ENCODE measurements at regions not wholly inside any gene's neighbourhood (a gene's known extent, or its start where the extent isn't known, plus 50 kb on each side); places are given as distances from the start of the nearest gene placed in this dataset.
"Not testable (repeated sequence)": the region's sequence is repeated elsewhere in the genome, so short reads cannot be mapped to it uniquely, and the experiment has no call there.

DNA sequence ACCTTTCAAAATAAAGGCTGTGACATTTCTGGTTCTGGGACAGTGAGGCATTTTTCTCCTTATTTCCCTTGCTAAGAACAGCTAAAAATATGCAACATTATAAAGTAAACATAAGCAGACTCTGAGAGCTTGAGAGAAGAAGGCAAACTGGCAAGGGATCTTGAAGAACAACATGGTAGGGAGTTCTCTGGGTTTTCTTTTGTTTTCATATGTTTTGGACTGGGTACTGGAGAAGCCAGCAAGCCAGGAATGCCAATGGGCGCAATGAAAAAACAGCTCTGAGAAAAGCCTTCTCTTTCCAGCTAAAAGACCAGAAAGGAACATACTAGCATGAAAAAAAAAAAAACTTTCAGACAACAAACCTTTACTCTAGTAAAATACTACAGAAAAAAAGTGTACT is 351.4 kb upstream of the HS6ST1 start:
- Mint-ChIP-seq H3K4me3 (no peak overlapping the region), H3K36me3 (ENCODE audit: low read depth) (no peaks in the 10 kb centered on the region)

DNA sequence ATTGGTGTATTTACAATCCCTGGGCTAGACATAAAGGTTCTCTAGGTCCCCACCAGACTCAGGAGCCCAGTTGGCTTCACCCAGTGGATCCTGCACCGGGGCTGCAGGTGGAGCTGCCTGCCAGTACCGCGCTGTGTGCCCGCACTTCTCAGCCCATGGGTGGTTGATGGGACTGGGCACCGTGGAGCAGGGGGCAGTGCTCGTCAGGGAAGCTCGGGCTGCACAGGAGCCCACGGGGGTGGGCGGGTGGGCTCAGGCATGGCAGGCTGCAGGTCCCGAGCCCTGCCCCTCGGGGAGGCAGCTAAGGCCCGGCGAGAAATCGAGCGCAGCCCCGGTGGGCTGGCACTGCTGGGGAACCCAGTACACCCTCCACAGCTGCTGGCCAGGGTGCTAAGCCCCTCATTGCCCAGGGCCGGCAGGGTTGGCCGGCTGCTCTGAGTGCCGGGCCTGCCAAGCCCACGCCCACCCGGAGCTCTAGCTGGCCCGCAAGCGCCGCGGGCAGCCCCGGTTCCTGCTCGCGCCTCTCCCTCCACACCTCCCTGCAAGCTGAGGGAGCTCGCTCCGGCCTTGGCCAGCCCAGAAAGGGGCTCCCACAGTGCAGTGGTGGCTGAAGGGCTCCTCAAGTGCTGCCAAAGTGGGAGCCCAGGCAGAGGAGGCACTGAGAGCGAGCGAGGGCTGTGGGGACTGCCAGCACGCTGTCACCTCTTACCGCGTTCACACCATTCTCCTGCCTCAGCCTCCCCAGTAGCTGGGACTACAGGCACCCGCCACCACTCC is 353.5 kb upstream of the HS6ST1 start:
- not testable (repeated sequence) for H3K27ac Mint-ChIP-seq; H3K4me3 Mint-ChIP-seq; H3K4me1 Mint-ChIP-seq (ENCODE audit: low read depth); H3K36me3 Mint-ChIP-seq (ENCODE audit: low read depth); DNase-seq; H3K27me3 Mint-ChIP-seq; H3K9me3 Mint-ChIP-seq

More for the DNA sequence above, 351.4 kb upstream of the HS6ST1 start:
- no peaks in the 10 kb centered on the region for H3K9me3 Mint-ChIP-seq
- no peaks in the 10 kb centered on the region for H3K4me1 Mint-ChIP-seq (ENCODE audit: low read depth)
- H3K27me3 Mint-ChIP-seq = peaks cover 18% of the 10 kb centered on the region
- H3K27ac Mint-ChIP-seq = no peak overlapping the region
- no peak for DNase-seq

GRCh38 chr2:128679680-128680079 is 361.0 kb upstream of the HS6ST1 start:
- H3K9me3 Mint-ChIP-seq; H3K27me3 Mint-ChIP-seq; H3K36me3 Mint-ChIP-seq (ENCODE audit: low read depth); H3K4me3 Mint-ChIP-seq; DNase-seq; H3K27ac Mint-ChIP-seq; H3K4me1 Mint-ChIP-seq (ENCODE audit: low read depth): not testable (repeated sequence)

GRCh38 chr2:128681507-128681906 is 362.8 kb upstream of the HS6ST1 start:
- no peaks in the 10 kb centered on the region for H3K36me3 Mint-ChIP-seq (ENCODE audit: low read depth)

GRCh38 chr2:128682266-128682665 is 363.6 kb upstream of the HS6ST1 start:
- Mint-ChIP-seq H3K36me3 (ENCODE audit: low read depth) (no peaks in the 10 kb centered on the region), H3K4me3 (no peak overlapping the region), H3K9me3 (no peaks in the 10 kb centered on the region), H3K27ac (no peak overlapping the region), H3K4me1 (ENCODE audit: low read depth) (no peaks in the 10 kb centered on the region), H3K27me3 (no peaks in the 10 kb centered on the region)
- no peak for DNase-seq

More at GRCh38 chr2:128681507-128681906, 362.8 kb upstream of the HS6ST1 start:
- H3K9me3 Mint-ChIP-seq = no peaks in the 10 kb centered on the region
- H3K27ac Mint-ChIP-seq = no peak overlapping the region
- DNase-seq = no peak
- no peaks in the 10 kb centered on the region for H3K4me1 Mint-ChIP-seq (ENCODE audit: low read depth)
- no peaks in the 10 kb centered on the region for H3K27me3 Mint-ChIP-seq
- H3K4me3 Mint-ChIP-seq = no peak overlapping the region

DNA sequence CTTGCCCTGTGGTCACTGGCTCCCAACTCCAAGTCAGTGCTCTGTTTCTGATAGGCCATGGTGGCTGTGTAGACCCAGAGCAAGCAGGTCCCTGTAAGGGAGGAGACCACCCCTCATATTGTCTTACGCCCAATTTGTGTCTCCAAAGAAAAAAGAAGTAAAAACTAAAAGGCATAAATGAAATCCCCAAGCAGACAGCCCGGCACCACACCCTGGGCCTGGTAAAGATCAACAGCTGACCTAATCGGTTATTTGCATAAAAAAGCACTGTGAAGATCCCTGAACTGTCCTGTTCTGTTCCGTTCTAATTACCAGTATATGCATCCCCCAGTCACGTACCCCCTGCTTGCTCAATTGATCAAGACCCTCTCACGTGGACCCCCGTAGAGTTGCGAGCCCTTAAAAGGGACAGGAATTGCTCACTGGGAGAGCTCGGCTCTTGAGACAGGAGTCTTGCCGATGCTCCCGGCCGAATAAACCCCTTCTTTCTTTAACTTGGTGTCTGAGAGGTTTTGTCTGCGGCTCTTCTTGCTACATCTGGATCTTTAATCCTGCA is 364.1 kb upstream of the HS6ST1 start:
- DNase-seq = no peak
- no peaks in the 10 kb centered on the region for H3K36me3 Mint-ChIP-seq (ENCODE audit: low read depth)
- H3K27ac Mint-ChIP-seq = no peak overlapping the region
- H3K4me3 Mint-ChIP-seq = no peak overlapping the region
- no peaks in the 10 kb centered on the region for H3K4me1 Mint-ChIP-seq (ENCODE audit: low read depth)
- H3K27me3 Mint-ChIP-seq = no peaks in the 10 kb centered on the region
- H3K9me3 Mint-ChIP-seq = no peaks in the 10 kb centered on the region

- H3K4me3 Mint-ChIP-seq = no peak overlapping the region
- no peaks in the 10 kb centered on the region for H3K4me1 Mint-ChIP-seq (ENCODE audit: low read depth)
Measured at GRCh38 chr2:128684523-128684922, 365.9 kb upstream of the HS6ST1 start.

DNA sequence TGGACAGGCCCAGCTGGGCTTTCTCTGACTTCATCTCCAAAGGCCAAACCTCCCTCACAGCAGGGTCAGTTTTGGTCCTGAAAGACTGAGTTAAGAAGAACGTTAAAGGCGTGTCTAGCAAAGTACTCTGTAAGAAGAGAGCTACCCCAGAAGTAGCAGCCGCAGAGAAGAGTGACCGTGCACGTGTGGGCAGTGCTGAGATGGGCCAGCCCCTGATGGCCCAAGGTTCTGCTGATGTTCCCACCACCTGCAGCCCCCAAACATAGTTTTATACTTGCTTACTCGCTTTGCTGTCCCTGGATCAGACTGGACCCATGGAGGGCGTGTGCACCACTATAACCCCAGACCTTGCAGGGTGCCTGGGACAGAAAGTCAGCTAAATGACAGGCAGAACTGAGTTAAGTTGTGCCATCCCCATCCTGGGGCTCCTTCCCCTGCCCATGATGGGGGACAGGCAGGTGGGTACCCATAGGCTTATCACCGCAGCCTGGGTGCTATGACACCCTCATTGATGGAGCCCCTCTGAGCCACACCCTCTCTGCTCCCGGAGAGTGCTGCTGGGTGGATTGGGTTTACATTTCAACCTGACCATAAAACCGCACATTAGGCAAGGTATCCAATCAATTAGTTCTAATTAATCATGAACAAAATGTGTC is 367.3 kb upstream of the HS6ST1 start:
- H3K27me3 Mint-ChIP-seq = no peaks in the 10 kb centered on the region
- H3K4me3 Mint-ChIP-seq = no peak overlapping the region
- DNase-seq = no peak
- H3K36me3 Mint-ChIP-seq (ENCODE audit: low read depth) = no peaks in the 10 kb centered on the region
- no peaks in the 10 kb centered on the region for H3K9me3 Mint-ChIP-seq
- no peak overlapping the region for H3K27ac Mint-ChIP-seq
- H3K4me1 Mint-ChIP-seq (ENCODE audit: low read depth) = no peaks in the 10 kb centered on the region

More at GRCh38 chr2:128684523-128684922, 365.9 kb upstream of the HS6ST1 start:
- H3K27ac Mint-ChIP-seq = no peak overlapping the region
- H3K36me3 Mint-ChIP-seq (ENCODE audit: low read depth) = no peaks in the 10 kb centered on the region
- DNase-seq = no peak
- no peaks in the 10 kb centered on the region for H3K27me3 Mint-ChIP-seq
- H3K9me3 Mint-ChIP-seq = no peaks in the 10 kb centered on the region

DNA sequence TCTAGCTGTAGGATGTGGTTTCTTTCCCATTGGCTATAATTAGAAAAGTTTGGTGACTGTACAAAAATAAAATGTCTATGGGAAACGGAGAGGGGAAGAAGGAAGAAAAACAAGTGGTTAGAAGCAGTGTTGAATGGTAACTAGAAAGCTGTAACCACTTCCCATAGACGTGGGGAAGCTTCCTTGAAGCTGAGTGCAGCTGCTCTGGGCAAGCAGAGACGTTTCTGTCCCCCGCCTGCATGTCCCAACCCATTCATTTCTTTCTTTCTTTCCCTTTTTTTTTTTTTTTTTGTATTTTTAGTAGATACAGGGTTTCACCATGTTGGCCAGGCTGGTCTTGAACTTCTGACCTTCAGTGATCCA is 367.8 kb upstream of the HS6ST1 start:
- no peak overlapping the region for H3K27ac Mint-ChIP-seq
- H3K4me1 Mint-ChIP-seq (ENCODE audit: low read depth) = no peaks in the 10 kb centered on the region
- no peak for DNase-seq
- H3K36me3 Mint-ChIP-seq (ENCODE audit: low read depth) = no peaks in the 10 kb centered on the region
- H3K27me3 Mint-ChIP-seq = no peaks in the 10 kb centered on the region
- H3K4me3 Mint-ChIP-seq = no peak overlapping the region
- no peaks in the 10 kb centered on the region for H3K9me3 Mint-ChIP-seq

DNA sequence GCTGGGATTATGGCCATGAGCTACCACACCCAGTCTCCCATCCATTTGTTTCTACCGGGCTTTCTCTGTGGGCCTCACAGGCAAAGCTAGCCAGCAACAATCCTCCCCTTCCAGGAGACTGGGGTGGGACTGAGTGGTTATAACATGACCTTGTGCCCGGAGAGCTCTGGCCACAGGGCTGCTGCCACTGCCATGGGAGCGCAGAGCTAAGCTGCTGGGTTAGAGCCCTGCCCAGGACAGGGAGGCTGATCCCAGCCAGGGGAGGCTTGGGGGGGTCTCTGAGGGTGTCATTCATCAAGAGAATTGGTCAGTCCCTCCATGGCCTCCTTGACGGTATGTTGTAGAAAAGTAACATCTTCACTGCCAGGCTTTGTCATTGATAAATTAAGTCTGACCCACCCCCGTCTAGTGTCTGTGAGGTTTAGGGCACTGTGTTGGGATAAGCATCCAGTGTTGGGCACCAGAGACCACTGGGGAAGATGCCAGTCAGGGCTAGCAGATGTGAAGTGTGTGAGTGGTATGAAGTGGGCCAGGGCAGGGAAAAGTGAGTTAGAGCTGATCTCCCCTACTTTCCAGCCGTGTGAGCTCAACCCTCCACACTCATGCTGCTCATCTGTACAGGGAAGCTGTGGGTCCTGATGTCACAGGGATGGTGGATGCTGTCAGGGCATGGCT is 368.4 kb upstream of the HS6ST1 start:
- H3K4me3 Mint-ChIP-seq = no peak overlapping the region
- no peak overlapping the region for H3K27ac Mint-ChIP-seq
- no peaks in the 10 kb centered on the region for H3K9me3 Mint-ChIP-seq
- no peaks in the 10 kb centered on the region for H3K36me3 Mint-ChIP-seq (ENCODE audit: low read depth)
- no peaks in the 10 kb centered on the region for H3K27me3 Mint-ChIP-seq
- H3K4me1 Mint-ChIP-seq (ENCODE audit: low read depth) = no peaks in the 10 kb centered on the region
- DNase-seq = no peak

GRCh38 chr2:128687565-128687964 is 368.9 kb upstream of the HS6ST1 start:
- no peaks in the 10 kb centered on the region for H3K27me3 Mint-ChIP-seq
- no peaks in the 10 kb centered on the region for H3K4me1 Mint-ChIP-seq (ENCODE audit: low read depth)
- DNase-seq = no peak
- no peak overlapping the region for H3K4me3 Mint-ChIP-seq
- no peak overlapping the region for H3K27ac Mint-ChIP-seq
- no peaks in the 10 kb centered on the region for H3K36me3 Mint-ChIP-seq (ENCODE audit: low read depth)
- no peaks in the 10 kb centered on the region for H3K9me3 Mint-ChIP-seq

DNA sequence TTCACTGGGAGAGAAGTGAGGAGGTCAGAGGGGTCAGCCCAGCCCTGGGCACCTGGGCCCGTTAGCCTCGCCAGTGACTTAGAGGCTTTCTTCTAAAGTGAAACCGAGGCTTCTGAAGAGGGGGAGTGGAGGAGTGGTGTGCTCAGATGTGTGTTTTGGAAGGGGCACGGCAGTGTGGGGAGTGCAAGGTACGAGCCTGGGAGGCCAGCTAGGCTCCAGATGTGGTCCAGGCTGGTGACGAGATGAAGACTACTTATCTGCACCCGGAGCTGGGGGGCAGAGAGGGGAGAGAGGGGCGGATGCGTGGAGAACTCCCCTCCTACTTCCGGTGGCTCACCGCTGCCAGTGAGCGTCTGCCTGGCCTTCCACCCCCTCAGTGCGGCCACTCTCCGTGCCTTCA is 371.3 kb upstream of the HS6ST1 start:
- Mint-ChIP-seq H3K4me1 (ENCODE audit: low read depth) (no peaks in the 10 kb centered on the region), H3K27ac (no peak overlapping the region), H3K27me3 (no peaks in the 10 kb centered on the region), H3K4me3 (no peak overlapping the region), H3K36me3 (ENCODE audit: low read depth) (no peaks in the 10 kb centered on the region), H3K9me3 (no peaks in the 10 kb centered on the region)
- DNase-seq = no peak

- Mint-ChIP-seq H3K27ac (no peak overlapping the region), H3K27me3 (no peaks in the 10 kb centered on the region), H3K36me3 (ENCODE audit: low read depth) (no peaks in the 10 kb centered on the region), H3K9me3 (no peaks in the 10 kb centered on the region), H3K4me1 (ENCODE audit: low read depth) (no peaks in the 10 kb centered on the region), H3K4me3 (no peak overlapping the region)
- no peak for DNase-seq
Measured at GRCh38 chr2:128690431-128690830, 371.8 kb upstream of the HS6ST1 start.

- H3K4me3 Mint-ChIP-seq = no peak overlapping the region
- H3K27me3 Mint-ChIP-seq = peaks cover 2% of the 10 kb centered on the region
- H3K9me3 Mint-ChIP-seq = no peaks in the 10 kb centered on the region
- no peak overlapping the region for H3K27ac Mint-ChIP-seq
- DNase-seq = no peak
- H3K36me3 Mint-ChIP-seq (ENCODE audit: low read depth) = no peaks in the 10 kb centered on the region
- H3K4me1 Mint-ChIP-seq (ENCODE audit: low read depth) = no peaks in the 10 kb centered on the region
Measured at GRCh38 chr2:128690869-128691268, 372.2 kb upstream of the HS6ST1 start.

- no peak overlapping the region for H3K4me3 Mint-ChIP-seq
Measured at GRCh38 chr2:128691526-128691925, 372.9 kb upstream of the HS6ST1 start.

More at GRCh38 chr2:128691526-128691925, 372.9 kb upstream of the HS6ST1 start:
- H3K4me1 Mint-ChIP-seq (ENCODE audit: low read depth) = no peaks in the 10 kb centered on the region
- no peaks in the 10 kb centered on the region for H3K9me3 Mint-ChIP-seq
- H3K36me3 Mint-ChIP-seq (ENCODE audit: low read depth) = no peaks in the 10 kb centered on the region
- H3K27ac Mint-ChIP-seq = no peak overlapping the region
- no peak for DNase-seq
- H3K27me3 Mint-ChIP-seq = peaks cover 4% of the 10 kb centered on the region
